HepG2 (cell line): ENCODE measurements at regions not wholly inside any gene's neighbourhood (a gene's known extent, or its start where the extent isn't known, plus 50 kb on each side); places are given as distances from the start of the nearest gene placed in this dataset.

Experiments used
- ATF7-NPFF ChIP-seq: sonication (generic); formaldehyde crosslinking; IDR thresholded peaks from 2 replicates; pipeline ENCODE4 v1.8.1; 2023; ENCODE audit warnings: mild to moderate bottlenecking, low read depth, missing genetic modification reagents, moderate library complexity
- BCL6 ChIP-seq: IDR thresholded peaks from 2 replicates; pipeline ENCODE4 v1.6.1; 2016; ENCODE audit warnings: missing genetic modification reagents, missing compliant biosample characterization
- CEBPG ChIP-seq: IDR thresholded peaks from 2 replicates; pipeline ENCODE4 v1.6.1; 2016
- FOXK2 ChIP-seq: fragments of 450-650 bp; IDR thresholded peaks from 2 replicates; pipeline ENCODE4 v1.6.1; 2016
- HNF4G ChIP-seq, 2 experiments: sonication (generic) in 1 of 2; formaldehyde crosslinking in 1 of 2; IDR thresholded peaks; 2 replicates each; pipeline versions ENCODE4 v1.4.0 to v1.6.1; 2011 to 2020; ENCODE audit warnings: borderline replicate concordance in 2 of 2, low read depth in 2 of 2, mild to moderate bottlenecking in 2 of 2, low read length in 1 of 2, missing genetic modification reagents in 1 of 2, moderate library complexity in 1 of 2
- MAFG ChIP-seq: sonication (generic); formaldehyde crosslinking; IDR thresholded peaks from 2 replicates; pipeline ENCODE4 v1.5.1; 2020; ENCODE audit warnings: mild to moderate bottlenecking, missing genetic modification reagents
- NCOR1 ChIP-seq: fragments of 200-600 bp; sonication (generic); IDR thresholded peaks from 2 replicates; pipeline ENCODE4 v1.7.0; 2017; ENCODE audit warnings: antibody characterized with exemption, low read length, borderline replicate concordance
- TCF7 ChIP-seq: sonication (generic); IDR thresholded peaks from 2 replicates; pipeline ENCODE4 v1.6.1; 2016; ENCODE audit warnings: antibody characterized with exemption, low read depth
- ZBTB37 ChIP-seq: sonication (generic); formaldehyde crosslinking; IDR thresholded peaks from 2 replicates; pipeline ENCODE4 v1.4.0; 2020; ENCODE audit warnings: mild to moderate bottlenecking, missing genetic modification reagents
- ZNF318 ChIP-seq: sonication (generic); formaldehyde crosslinking; IDR thresholded peaks from 2 replicates; pipeline ENCODE4 v1.4.0; 2020; ENCODE audit warnings: mild to moderate bottlenecking, missing genetic modification reagents
- ZNF451 ChIP-seq: sonication (generic); formaldehyde crosslinking; IDR thresholded peaks from 2 replicates; pipeline ENCODE4 v1.5.0; 2020; ENCODE audit warnings: mild to moderate bottlenecking, missing genetic modification reagents
- ZNF512 ChIP-seq: sonication (generic); formaldehyde crosslinking; IDR thresholded peaks from 2 replicates; pipeline ENCODE4 v1.4.0; 2020; ENCODE audit warnings: mild to moderate bottlenecking, missing genetic modification reagents
- ZNF549 ChIP-seq: sonication (generic); formaldehyde crosslinking; IDR thresholded peaks from 2 replicates; pipeline ENCODE4 v1.5.0; 2020; ENCODE audit warnings: missing genetic modification reagents
- ZNF879 ChIP-seq: sonication (generic); formaldehyde crosslinking; IDR thresholded peaks from 2 replicates; pipeline ENCODE4 v1.8.1; 2023; ENCODE audit warnings: missing genetic modification reagents
- ZSCAN9 ChIP-seq: IDR thresholded peaks from 2 replicates; pipeline ENCODE4 v1.6.1; 2016; ENCODE audit warnings: borderline replicate concordance
- TF ChIP-seq, protein P1 (sequence below): sonication (generic); formaldehyde crosslinking; IDR thresholded peaks from 2 replicates; pipeline ENCODE4 v1.5.0; 2020; ENCODE audit warnings: missing genetic modification reagents, mild to moderate bottlenecking, borderline replicate concordance
- TF ChIP-seq, protein P2 (sequence below): IDR thresholded peaks from 2 replicates; pipeline ENCODE4 v1.6.1; 2018; ENCODE audit warnings: missing genetic modification reagents, mild to moderate bottlenecking, missing compliant biosample characterization

GRCh38 chr14:54088271-54088670, 131.6 kb upstream of the BMP4 start (continued):
- TF ChIP-seq ZSCAN9 (CRISPR knock-in tag): no peak
- TF ChIP-seq BCL6 (CRISPR knock-in tag): peak; percentile 43; the same call in 1 of the 2 replicates
- TF ChIP-seq TCF7: peak; percentile 8; the same call in 1 of the 2 replicates
- no peak for TF ChIP-seq ZNF512 (CRISPR knock-in tag)
- TF ChIP-seq ATF7-NPFF: no peak
- TF ChIP-seq, protein P1, sequence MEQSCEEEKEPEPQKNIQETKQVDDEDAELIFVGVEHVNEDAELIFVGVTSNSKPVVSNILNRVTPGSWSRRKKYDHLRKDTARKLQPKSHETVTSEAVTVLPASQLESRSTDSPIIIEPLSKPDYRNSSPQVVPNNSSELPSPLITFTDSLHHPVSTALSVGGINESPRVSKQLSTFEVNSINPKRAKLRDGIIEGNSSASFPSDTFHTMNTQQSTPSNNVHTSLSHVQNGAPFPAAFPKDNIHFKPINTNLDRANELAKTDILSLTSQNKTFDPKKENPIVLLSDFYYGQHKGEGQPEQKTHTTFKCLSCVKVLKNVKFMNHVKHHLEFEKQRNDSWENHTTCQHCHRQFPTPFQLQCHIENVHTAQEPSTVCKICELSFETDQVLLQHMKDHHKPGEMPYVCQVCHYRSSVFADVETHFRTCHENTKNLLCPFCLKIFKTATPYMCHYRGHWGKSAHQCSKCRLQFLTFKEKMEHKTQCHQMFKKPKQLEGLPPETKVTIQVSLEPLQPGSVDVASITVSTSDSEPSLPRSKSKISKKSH (CRISPR knock-in tag): no peak
- TF ChIP-seq, protein P2, sequence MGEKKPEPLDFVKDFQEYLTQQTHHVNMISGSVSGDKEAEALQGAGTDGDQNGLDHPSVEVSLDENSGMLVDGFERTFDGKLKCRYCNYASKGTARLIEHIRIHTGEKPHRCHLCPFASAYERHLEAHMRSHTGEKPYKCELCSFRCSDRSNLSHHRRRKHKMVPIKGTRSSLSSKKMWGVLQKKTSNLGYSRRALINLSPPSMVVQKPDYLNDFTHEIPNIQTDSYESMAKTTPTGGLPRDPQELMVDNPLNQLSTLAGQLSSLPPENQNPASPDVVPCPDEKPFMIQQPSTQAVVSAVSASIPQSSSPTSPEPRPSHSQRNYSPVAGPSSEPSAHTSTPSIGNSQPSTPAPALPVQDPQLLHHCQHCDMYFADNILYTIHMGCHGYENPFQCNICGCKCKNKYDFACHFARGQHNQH (CRISPR knock-in tag): no peak
- TF ChIP-seq ZNF549: no peak
- peak; percentile 80 for TF ChIP-seq CEBPG
- no peak for TF ChIP-seq ZBTB37 (CRISPR knock-in tag)
- TF ChIP-seq MAFG (CRISPR knock-in tag): no peak
- TF ChIP-seq HNF4G (IDR thresholded peaks at IDR 0.05; ENCODE audit: borderline replicate concordance, low read depth, low read length): peak; percentile 67
- no peak for TF ChIP-seq HNF4G (CRISPR knock-in tag; IDR thresholded peaks at IDR 0.05; ENCODE audit: borderline replicate concordance, low read depth)
- TF ChIP-seq NCOR1: 0 out of 2 replicates have a peak, but pooled peaks have one; percentile 24
- 0 out of 2 replicates have a peak, but pooled peaks have one; percentile 30 for TF ChIP-seq ZNF879 (CRISPR knock-in tag)
- no peak for TF ChIP-seq FOXK2
- TF ChIP-seq ZNF451 (CRISPR knock-in tag): no peak
- TF ChIP-seq ZNF318 (CRISPR knock-in tag): no peak
